H1 (cell line): ENCODE measurements at regions not wholly inside any gene's neighbourhood (a gene's known extent, or its start where the extent isn't known, plus 50 kb on each side); places are given as distances from the start of the nearest gene placed in this dataset.

Experiments
- CEBPB ChIP-seq: IDR thresholded peaks from 2 replicates; pipeline ENCODE4 v1.6.1; 2012; ENCODE audit warnings: low read depth, low read length
- EP300 ChIP-seq, 2 experiments: IDR thresholded peaks; 1 replicate in 1 of 2; 2 replicates in 1 of 2; pipeline ENCODE4 v1.6.1; 2011 to 2012; ENCODE audit warnings: low read depth in 2 of 2, low read length in 2 of 2, mild to moderate bottlenecking in 2 of 2, borderline replicate concordance in 1 of 2, inconsistent platforms in 1 of 2, moderate library complexity in 1 of 2
- POLR2A ChIP-seq, 2 experiments: IDR thresholded peaks; 1 replicate in 1 of 2; 2 replicates in 1 of 2; pipeline ENCODE4 v1.6.1; 2011; ENCODE audit warnings: low read depth in 2 of 2, low read length in 2 of 2, mild to moderate bottlenecking in 2 of 2; ENCODE audit errors: control extremely low read depth in 1 of 2
- RAD21 ChIP-seq, 2 experiments: IDR thresholded peaks in 1 of 2; conservative IDR thresholded peaks in 1 of 2; 2 replicates each; pipeline ENCODE4 v1.6.1; 2011; ENCODE audit warnings: low read depth in 2 of 2, low read length in 2 of 2, improper control_type of control experiment in 1 of 2, inconsistent platforms in 1 of 2, mild to moderate bottlenecking in 1 of 2, moderate library complexity in 1 of 2
- TAF1 ChIP-seq: IDR thresholded peaks from 2 replicates; pipeline ENCODE4 v1.6.1; 2011; ENCODE audit warnings: mild to moderate bottlenecking, low read depth, low read length
- TF ChIP-seq, protein P1 (sequence below), 3 experiments: IDR thresholded peaks; 1 replicate in 2 of 3; 2 replicates in 1 of 3; pipeline versions ENCODE4 v1.5.1 to v1.6.1; 2011; ENCODE audit warnings: low read length in 3 of 3, mild to moderate bottlenecking in 3 of 3, inconsistent platforms in 2 of 3, low read depth in 1 of 3, moderate library complexity in 1 of 3; ENCODE audit not compliant: insufficient read depth in 1 of 3; ENCODE audit errors: control extremely low read depth in 1 of 3

DNA sequence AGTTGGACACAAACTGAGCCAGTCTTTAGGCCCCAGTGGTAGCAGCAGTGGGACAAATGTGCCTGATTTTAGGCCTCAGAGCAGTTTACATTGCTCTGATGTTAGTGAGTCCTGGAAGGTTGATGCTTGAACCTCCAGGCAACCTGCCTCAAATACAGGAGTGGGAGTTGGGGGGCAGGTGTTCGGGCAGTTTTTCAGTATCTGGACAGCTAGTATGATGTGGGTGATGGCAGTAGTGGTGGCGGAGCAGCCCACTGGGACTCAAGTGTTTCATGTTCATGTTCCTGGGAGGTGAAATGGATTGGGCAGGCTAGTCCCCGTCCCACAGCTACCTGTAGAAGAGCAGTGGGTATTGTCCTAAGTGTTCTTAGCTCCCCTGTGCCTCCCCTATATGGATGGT, 857.8 kb downstream of the JRKL start:
- TF ChIP-seq, protein P1, sequence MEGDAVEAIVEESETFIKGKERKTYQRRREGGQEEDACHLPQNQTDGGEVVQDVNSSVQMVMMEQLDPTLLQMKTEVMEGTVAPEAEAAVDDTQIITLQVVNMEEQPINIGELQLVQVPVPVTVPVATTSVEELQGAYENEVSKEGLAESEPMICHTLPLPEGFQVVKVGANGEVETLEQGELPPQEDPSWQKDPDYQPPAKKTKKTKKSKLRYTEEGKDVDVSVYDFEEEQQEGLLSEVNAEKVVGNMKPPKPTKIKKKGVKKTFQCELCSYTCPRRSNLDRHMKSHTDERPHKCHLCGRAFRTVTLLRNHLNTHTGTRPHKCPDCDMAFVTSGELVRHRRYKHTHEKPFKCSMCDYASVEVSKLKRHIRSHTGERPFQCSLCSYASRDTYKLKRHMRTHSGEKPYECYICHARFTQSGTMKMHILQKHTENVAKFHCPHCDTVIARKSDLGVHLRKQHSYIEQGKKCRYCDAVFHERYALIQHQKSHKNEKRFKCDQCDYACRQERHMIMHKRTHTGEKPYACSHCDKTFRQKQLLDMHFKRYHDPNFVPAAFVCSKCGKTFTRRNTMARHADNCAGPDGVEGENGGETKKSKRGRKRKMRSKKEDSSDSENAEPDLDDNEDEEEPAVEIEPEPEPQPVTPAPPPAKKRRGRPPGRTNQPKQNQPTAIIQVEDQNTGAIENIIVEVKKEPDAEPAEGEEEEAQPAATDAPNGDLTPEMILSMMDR (IDR thresholded peaks at IDR 0.05; ENCODE audit: control extremely low read depth in 1 of 3, insufficient read depth in 1 of 3, low read depth in 1 of 3, low read length in 3 of 3) = no peak
- no peak for TF ChIP-seq TAF1
- no peak for TF ChIP-seq CEBPB
- TF ChIP-seq RAD21 (IDR thresholded peaks at IDR 0.05 in 1 of 2, conservative IDR thresholded peaks at IDR 0.05 in 1 of 2; ENCODE audit: low read depth in 2 of 2, low read length in 2 of 2) = no peak
- no peak for TF ChIP-seq POLR2A (IDR thresholded peaks at IDR 0.05; ENCODE audit: control extremely low read depth in 1 of 2, low read depth in 2 of 2, low read length in 2 of 2)
- no peak for TF ChIP-seq EP300 (IDR thresholded peaks at IDR 0.05; ENCODE audit: borderline replicate concordance in 1 of 2, low read depth in 2 of 2, low read length in 2 of 2)
